ENCODE measurements at regions not wholly inside any gene's neighbourhood (a gene's known extent, or its start where the extent isn't known, plus 50 kb on each side); places are given as distances from the start of the nearest gene placed in this dataset.

- DNase-seq (ENCODE audit: insufficient read length, low spot score) (no peak), FAIRE-seq (no peak)
These were observed 65.9 kb upstream of the AMZ2 start for GRCh38 chr17:68182011-68182306.

GRCh38 chr17:68182940-68183551 is 64.8 kb upstream of the AMZ2 start:
- FAIRE-seq (peak; percentile 48), DNase-seq (ENCODE audit: insufficient read length, low spot score) (no peak)

- FAIRE-seq (no peak), DNase-seq (ENCODE audit: insufficient read length, low spot score) (no peak)
These were observed 63.7 kb upstream of the AMZ2 start for GRCh38 chr17:68184141-68184571.

- FAIRE-seq (peak; percentile 57), DNase-seq (ENCODE audit: insufficient read length, low spot score) (no peak)
These were observed 62.9 kb upstream of the AMZ2 start for GRCh38 chr17:68184816-68185436.

- FAIRE-seq (no peak), DNase-seq (ENCODE audit: insufficient read length, low spot score) (no peak)
These were observed 62.0 kb upstream of the AMZ2 start for GRCh38 chr17:68185820-68186219.

GRCh38 chr17:68190495-68190894 is 57.3 kb upstream of the AMZ2 start:
- DNase-seq (ENCODE audit: insufficient read length, low spot score), result no peak
- FAIRE-seq, result no peak

- peak; percentile 66 for FAIRE-seq
- DNase-seq (ENCODE audit: insufficient read length, low spot score), result no peak
These were observed 52.0 kb upstream of the AMZ2 start for GRCh38 chr17:68195667-68196393.

GRCh38 chr17:68196394-68197090 is 51.3 kb upstream of the AMZ2 start:
- no peak for DNase-seq (ENCODE audit: insufficient read length, low spot score)
- FAIRE-seq, result no peak

GRCh38 chr17:68197091-68197996 is 50.5 kb upstream of the AMZ2 start:
- DNase-seq (ENCODE audit: insufficient read length, low spot score) (no peak), FAIRE-seq (no peak)

GRCh38 chr17:68197997-68198930 is 49.6 kb upstream of the AMZ2 start:
- FAIRE-seq (no peak), DNase-seq (ENCODE audit: insufficient read length, low spot score) (no peak)
